Prostate gland (tissue), 2 donors: ENCODE measurements at regions not wholly inside any gene's neighbourhood (a gene's known extent, or its start where the extent isn't known, plus 50 kb on each side); places are given as distances from the start of the nearest gene placed in this dataset.

ENCODE experiments used
- DNase-seq: peaks from one replicate; pipeline ENCODE4 v3.0.0-alpha.2; 2019; ENCODE audit warnings: low spot score
- H3K27ac ChIP-seq, 2 donors: fragments of 200-600 bp; sonication (generic); 2 replicates each; pipeline ENCODE4 v1.5.1; 2017 to 2019
- H3K27me3 ChIP-seq: fragments of 200-600 bp; sonication (generic); replicated peaks from 2 replicates; pipeline ENCODE4 v1.5.1; 2019; ENCODE audit not compliant: insufficient read depth
- H3K36me3 ChIP-seq, 2 donors: fragments of 200-600 bp; sonication (generic); 1 replicate in 1 of 2; 2 replicates in 1 of 2; pipeline versions ENCODE4 v1.5.1 to v1.8.1; 2017 to 2019
- H3K4me1 ChIP-seq: fragments of 200-600 bp; sonication (generic); replicated peaks from 2 replicates; pipeline ENCODE4 v1.5.1; 2019
- H3K4me3 ChIP-seq, 2 donors: fragments of 200-600 bp; sonication (generic); 2 replicates each; pipeline ENCODE4 v1.5.1; 2017 to 2019
- H3K9me3 ChIP-seq: fragments of 200-600 bp; sonication (generic); 2 replicates; pipeline ENCODE4 v1.5.1; 2017
- CTCF ChIP-seq, 4 experiments: fragments of 200-600 bp in 2 of 4; fragments of 450-650 bp in 2 of 4; sonication (generic) in 2 of 4; IDR thresholded peaks; 1 replicate in 3 of 4; 2 replicates in 1 of 4; pipeline ENCODE4 v1.5.1; 2016 to 2019; ENCODE audit warnings: antibody characterized with exemption in 4 of 4, mild to moderate bottlenecking in 2 of 4, moderate library complexity in 2 of 4
- POLR2A ChIP-seq: fragments of 450-650 bp; IDR thresholded peaks from one replicate; pipeline ENCODE4 v1.6.1; 2016; ENCODE audit warnings: antibody characterized with exemption, mild to moderate bottlenecking
- POLR2AphosphoS5 ChIP-seq: sonication (generic); formaldehyde crosslinking; IDR thresholded peaks from one replicate; pipeline ENCODE4 v1.6.1; 2017; ENCODE audit warnings: antibody characterized with exemption
- WGBS: methylation state at CpG from one replicate; pipeline ENCODE4 v1.1.5; 2018; 5-methylcytosine and 5-hydroxymethylcytosine counted together
- intact Hi-C: fragments of 100-400 bp; cut with DNase I; formaldehyde crosslinking; loops from one replicate; pipeline ENCODE4 v1.14.2; 2022

- no peak overlapping the region for H3K27ac ChIP-seq
- no peaks in the 10 kb centered on the region for H3K9me3 ChIP-seq
- H3K4me3 ChIP-seq, result no peak overlapping the region
- DNase-seq, result no peak
- intact Hi-C loops, result no loop called here
- no peak for TF ChIP-seq POLR2A
- no peak for TF ChIP-seq CTCF (IDR thresholded peaks at IDR 0.05)
- TF ChIP-seq POLR2AphosphoS5, result no peak
- H3K27me3 ChIP-seq, result no peaks in the 10 kb centered on the region
- H3K36me3 ChIP-seq, result no peaks in the 10 kb centered on the region
- 70% methylated on average over 5 of the region's 5 CpGs for WGBS
- H3K4me1 ChIP-seq, result no peaks in the 10 kb centered on the region
These were observed 99.5 kb upstream of the CCDC85A start for GRCh38 chr2:56084111-56084901.

GRCh38 chr2:56086336-56086735 is 97.5 kb upstream of the CCDC85A start:
- Histone ChIP-seq H3K27ac (no peak overlapping the region), H3K27me3 (no peaks in the 10 kb centered on the region), H3K36me3 (no peaks in the 10 kb centered on the region), H3K4me1 (no peaks in the 10 kb centered on the region), H3K4me3 (no peak overlapping the region), H3K9me3 (no peaks in the 10 kb centered on the region)
- WGBS, result 81% methylated on average over 7 of the region's 7 CpGs
- intact Hi-C loops, result no loop called here
- TF ChIP-seq POLR2A (no peak), CTCF (IDR thresholded peaks at IDR 0.05) (no peak), POLR2AphosphoS5 (no peak)
- no peak for DNase-seq

- DNase-seq, result no peak
- WGBS, result 84% methylated on average over 4 of the region's 4 CpGs
- no peak for TF ChIP-seq CTCF (IDR thresholded peaks at IDR 0.05)
- intact Hi-C loops, result no loop called here
- H3K36me3 ChIP-seq, result no peaks in the 10 kb centered on the region
- no peaks in the 10 kb centered on the region for H3K4me1 ChIP-seq
- no peak overlapping the region for H3K27ac ChIP-seq
- H3K9me3 ChIP-seq, result no peaks in the 10 kb centered on the region
- H3K27me3 ChIP-seq, result no peaks in the 10 kb centered on the region
- H3K4me3 ChIP-seq, result no peak overlapping the region
These were observed 95.4 kb upstream of the CCDC85A start for GRCh38 chr2:56088411-56088810.

GRCh38 chr2:56089931-56090330 is 93.9 kb upstream of the CCDC85A start:
- no peaks in the 10 kb centered on the region for H3K9me3 ChIP-seq
- H3K36me3 ChIP-seq, result no peaks in the 10 kb centered on the region
- no peaks in the 10 kb centered on the region for H3K27me3 ChIP-seq
- 80% methylated on average over 3 of the region's 3 CpGs for WGBS
- no peak overlapping the region for H3K27ac ChIP-seq
- no peaks in the 10 kb centered on the region for H3K4me1 ChIP-seq
- no peak for TF ChIP-seq CTCF (IDR thresholded peaks at IDR 0.05)
- no peak for TF ChIP-seq POLR2AphosphoS5
- no peak for TF ChIP-seq POLR2A
- intact Hi-C loops, result no loop called here
- DNase-seq, result no peak
- H3K4me3 ChIP-seq, result no peak overlapping the region

GRCh38 chr2:56099963-56100362 is 83.8 kb upstream of the CCDC85A start:
- intact Hi-C loops, result no loop called here
- no peak for DNase-seq
- TF ChIP-seq CTCF (IDR thresholded peaks at IDR 0.05), result no peak
- H3K4me3 ChIP-seq, result no peak overlapping the region
- H3K36me3 ChIP-seq, result no peaks in the 10 kb centered on the region
- no peaks in the 10 kb centered on the region for H3K9me3 ChIP-seq
- no peaks in the 10 kb centered on the region for H3K27me3 ChIP-seq
- H3K27ac ChIP-seq, result no peak overlapping the region
- H3K4me1 ChIP-seq, result no peaks in the 10 kb centered on the region
